Muscle of leg (tissue), 3 donors: ENCODE measurements at regions not wholly inside any gene's neighbourhood (a gene's known extent, or its start where the extent isn't known, plus 50 kb on each side); places are given as distances from the start of the nearest gene placed in this dataset.

Source experiments
- DNase-seq: peaks from one replicate; pipeline ENCODE4 v3.0.0; 2013
- H3K27ac ChIP-seq: one replicate; pipeline ENCODE4 v1.5.1; 2013; ENCODE audit warnings: mild to moderate bottlenecking, low read length, control low read depth
- H3K27me3 ChIP-seq: one replicate; pipeline ENCODE4 v1.6.1; 2013; ENCODE audit warnings: low read length; ENCODE audit not compliant: control insufficient read depth, insufficient read depth
- H3K36me3 ChIP-seq: one replicate; pipeline ENCODE4 v1.6.1; 2013; ENCODE audit warnings: low read length; ENCODE audit not compliant: control insufficient read depth, insufficient read depth
- H3K4me1 ChIP-seq: one replicate; pipeline ENCODE4 v1.6.1; 2013; ENCODE audit warnings: low read length; ENCODE audit not compliant: control insufficient read depth, insufficient read depth
- H3K4me3 ChIP-seq: one replicate; pipeline ENCODE4 v1.5.1; 2013; ENCODE audit warnings: low read length, control low read depth
- H3K9me3 ChIP-seq: replicated peaks from 2 replicates; pipeline ENCODE4 v1.6.1; 2013; ENCODE audit warnings: low read depth, low read length; ENCODE audit not compliant: control insufficient read depth
- WGBS: methylation state at CpG from one replicate; pipeline ENCODE4 v1.1.5; 2013; ENCODE audit warnings: missing lambda C conversion rate; ENCODE audit not compliant: insufficient coverage; 5-methylcytosine and 5-hydroxymethylcytosine counted together

- H3K4me3 ChIP-seq = no peak overlapping the region
- no CpG with 5 or more reads among the region's 1 CpG for WGBS
- no peaks in the 10 kb centered on the region for H3K36me3 ChIP-seq
- DNase-seq = no peak
- no peak overlapping the region for H3K27ac ChIP-seq
- no peaks in the 10 kb centered on the region for H3K27me3 ChIP-seq
- H3K4me1 ChIP-seq = no peaks in the 10 kb centered on the region
- H3K9me3 ChIP-seq = peaks cover 15% of the 10 kb centered on the region
These were observed 397.4 kb downstream of the PIK3R1 start for GRCh38 chr5:68612972-68613371.

DNA sequence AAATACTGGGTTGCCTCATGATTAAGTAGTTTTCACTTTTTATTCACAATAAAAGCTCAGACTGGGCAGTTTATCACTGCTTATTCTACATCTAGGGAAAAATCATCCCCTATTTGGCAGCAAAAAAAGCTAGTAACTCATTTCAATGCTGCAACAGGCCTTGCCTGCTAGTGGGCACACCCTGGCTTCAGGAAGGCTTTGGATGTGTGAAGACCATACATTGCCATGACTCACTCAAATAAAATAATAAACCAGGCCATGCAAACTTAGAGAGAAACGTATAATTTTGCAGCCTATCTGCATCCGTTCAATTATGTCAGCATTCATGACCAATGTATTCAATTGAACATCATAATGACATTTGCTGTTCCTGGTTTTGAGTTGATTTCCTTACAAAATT is 402.9 kb downstream of the PIK3R1 start:
- Histone ChIP-seq H3K36me3 (no peaks in the 10 kb centered on the region), H3K27ac (no peak overlapping the region), H3K4me1 (no peaks in the 10 kb centered on the region), H3K27me3 (no peaks in the 10 kb centered on the region), H3K4me3 (no peak overlapping the region), H3K9me3 (no peaks in the 10 kb centered on the region)
- DNase-seq = no peak
- WGBS = 100% methylated on average over 1 of the region's 2 CpGs

GRCh38 chr5:68627001-68627400 is 411.4 kb downstream of the PIK3R1 start:
- no peaks in the 10 kb centered on the region for H3K9me3 ChIP-seq
- WGBS = no CpG with 5 or more reads among the region's 7 CpGs
- no peak overlapping the region for H3K27ac ChIP-seq
- no peaks in the 10 kb centered on the region for H3K27me3 ChIP-seq
- no peaks in the 10 kb centered on the region for H3K4me1 ChIP-seq
- H3K4me3 ChIP-seq = no peak overlapping the region
- DNase-seq = no peak
- H3K36me3 ChIP-seq = no peaks in the 10 kb centered on the region

GRCh38 chr5:68628082-68628814 is 412.7 kb downstream of the PIK3R1 start:
- WGBS = no CpG with 5 or more reads among the region's 5 CpGs
- Histone ChIP-seq H3K36me3 (no peaks in the 10 kb centered on the region), H3K9me3 (no peaks in the 10 kb centered on the region), H3K4me1 (no peaks in the 10 kb centered on the region), H3K27me3 (no peaks in the 10 kb centered on the region), H3K4me3 (no peak overlapping the region), H3K27ac (no peak overlapping the region)
- DNase-seq = no peak

DNA sequence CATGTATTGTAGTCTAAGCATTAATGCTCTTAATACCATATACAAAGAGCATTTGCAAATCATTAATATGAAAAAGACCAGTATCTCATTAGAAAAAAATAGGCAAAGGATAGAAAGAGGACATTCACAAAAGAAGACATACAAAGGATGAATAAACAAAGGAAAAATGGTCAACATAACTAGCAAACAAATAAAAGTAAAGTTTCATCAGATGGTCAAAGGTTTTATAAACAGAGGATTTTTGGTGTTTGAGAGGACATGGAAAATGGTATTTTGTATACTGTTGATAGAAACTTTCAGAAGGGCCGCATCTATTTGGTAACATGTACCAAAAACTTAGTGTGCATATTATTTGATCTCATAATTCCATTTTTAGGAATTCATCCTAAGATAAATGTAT is 414.8 kb downstream of the PIK3R1 start:
- Histone ChIP-seq H3K27ac (no peak overlapping the region), H3K9me3 (no peaks in the 10 kb centered on the region), H3K4me1 (no peaks in the 10 kb centered on the region), H3K27me3 (no peaks in the 10 kb centered on the region), H3K4me3 (no peak overlapping the region), H3K36me3 (no peaks in the 10 kb centered on the region)
- DNase-seq = no peak
- no CpG with 5 or more reads among the region's 1 CpG for WGBS

DNA sequence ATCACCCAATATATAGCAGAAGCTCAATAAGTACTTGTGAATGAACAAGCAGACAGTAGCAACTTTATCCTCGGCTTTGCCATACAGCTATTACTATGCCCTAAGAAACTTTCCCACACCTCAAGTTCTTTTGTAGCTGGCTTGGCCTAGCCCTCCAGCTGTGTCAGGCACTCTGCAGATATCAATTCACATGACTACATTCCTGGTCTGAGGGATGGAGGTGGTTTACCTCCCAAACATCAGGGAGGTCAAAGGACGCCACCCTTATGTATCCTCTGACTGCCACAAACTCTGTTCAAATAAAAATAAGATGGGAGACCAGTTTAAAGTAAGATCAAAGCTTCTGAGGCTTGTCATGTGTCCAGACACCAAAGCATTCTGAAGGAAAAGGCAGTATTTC is 416.3 kb downstream of the PIK3R1 start:
- no peaks in the 10 kb centered on the region for H3K9me3 ChIP-seq
- no peaks in the 10 kb centered on the region for H3K4me1 ChIP-seq
- DNase-seq = no peak
- H3K4me3 ChIP-seq = no peak overlapping the region
- 80% methylated on average over 1 of the region's 2 CpGs for WGBS
- no peaks in the 10 kb centered on the region for H3K27me3 ChIP-seq
- no peak overlapping the region for H3K27ac ChIP-seq
- no peaks in the 10 kb centered on the region for H3K36me3 ChIP-seq

GRCh38 chr5:68641211-68641610 is 425.7 kb downstream of the PIK3R1 start:
- Histone ChIP-seq H3K36me3 (no peaks in the 10 kb centered on the region), H3K27me3 (no peaks in the 10 kb centered on the region), H3K4me1 (peaks cover 3% of the 10 kb centered on the region), H3K27ac (no peak overlapping the region), H3K4me3 (no peak overlapping the region), H3K9me3 (no peaks in the 10 kb centered on the region)
- WGBS = no CpG with 5 or more reads among the region's 3 CpGs
- DNase-seq = no peak

DNA sequence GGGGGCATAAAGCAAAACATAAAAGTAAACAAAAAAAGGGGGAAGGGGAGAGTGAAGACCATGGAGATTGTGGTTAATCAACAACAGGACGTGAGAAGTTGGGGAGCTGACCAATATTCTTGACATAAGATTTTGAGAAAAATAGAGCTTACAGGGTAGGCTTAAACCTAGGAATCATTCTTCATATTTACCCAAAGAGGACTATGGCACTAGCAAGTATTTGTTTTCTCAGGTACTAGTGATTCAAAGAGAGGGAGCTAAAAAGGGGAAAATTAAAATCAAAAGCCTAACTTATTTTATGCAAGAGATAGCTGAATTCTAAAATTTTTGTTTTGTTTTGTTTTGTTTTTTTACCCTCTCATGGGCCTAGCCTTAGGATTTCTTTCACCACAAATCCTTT is 427.5 kb downstream of the PIK3R1 start:
- Histone ChIP-seq H3K4me3 (no peak overlapping the region), H3K36me3 (no peaks in the 10 kb centered on the region), H3K27ac (no peak overlapping the region), H3K9me3 (no peaks in the 10 kb centered on the region), H3K27me3 (no peaks in the 10 kb centered on the region), H3K4me1 (peaks cover 5% of the 10 kb centered on the region)
- no CpG with 5 or more reads among the region's 1 CpG for WGBS
- DNase-seq = no peak

- no peaks in the 10 kb centered on the region for H3K36me3 ChIP-seq
- 83% methylated on average over 1 of the region's 3 CpGs for WGBS
- no peak overlapping the region for H3K27ac ChIP-seq
- peaks cover 5% of the 10 kb centered on the region for H3K4me1 ChIP-seq
- no peaks in the 10 kb centered on the region for H3K27me3 ChIP-seq
- no peak for DNase-seq
- no peak overlapping the region for H3K4me3 ChIP-seq
- no peaks in the 10 kb centered on the region for H3K9me3 ChIP-seq
These were observed 429.4 kb downstream of the PIK3R1 start for GRCh38 chr5:68644971-68645370.

DNA sequence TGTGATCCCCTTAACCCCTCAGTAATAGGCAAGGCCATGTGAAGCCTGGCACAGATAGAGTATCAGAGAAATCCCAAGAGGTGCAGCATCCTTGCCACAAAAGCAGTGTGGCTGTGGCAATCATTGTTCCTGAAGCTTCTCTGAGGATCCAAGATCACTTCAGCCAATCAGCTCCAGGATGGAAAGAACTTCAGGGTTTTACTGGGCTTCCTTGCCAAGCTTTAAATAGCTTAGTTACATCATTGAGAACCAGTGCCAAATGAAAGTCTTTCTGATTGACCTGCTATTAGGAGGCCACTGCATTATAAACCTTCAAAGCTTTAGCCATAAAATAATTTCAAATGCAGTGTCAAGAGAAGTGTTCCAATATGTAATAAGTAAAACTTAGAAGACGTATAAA is 430.6 kb downstream of the PIK3R1 start:
- DNase-seq = peak; percentile 62
- Histone ChIP-seq H3K9me3 (no peaks in the 10 kb centered on the region), H3K36me3 (no peaks in the 10 kb centered on the region), H3K27me3 (no peaks in the 10 kb centered on the region), H3K27ac (no peak overlapping the region), H3K4me3 (no peak overlapping the region), H3K4me1 (peaks cover 5% of the 10 kb centered on the region)
- no CpG with 5 or more reads among the region's 1 CpG for WGBS

- 60% methylated on average over 1 of the region's 3 CpGs for WGBS
- Histone ChIP-seq H3K4me1 (peaks cover 5% of the 10 kb centered on the region), H3K27ac (no peak overlapping the region)
These were observed 432.2 kb downstream of the PIK3R1 start for GRCh38 chr5:68647743-68648142.

More at GRCh38 chr5:68647743-68648142, 432.2 kb downstream of the PIK3R1 start:
- Histone ChIP-seq H3K36me3 (no peaks in the 10 kb centered on the region), H3K27me3 (no peaks in the 10 kb centered on the region), H3K9me3 (no peaks in the 10 kb centered on the region), H3K4me3 (no peak overlapping the region)
- DNase-seq = no peak
